ENCODE measurements at regions not wholly inside any gene's neighbourhood (a gene's known extent, or its start where the extent isn't known, plus 50 kb on each side); places are given as distances from the start of the nearest gene placed in this dataset.

DNA sequence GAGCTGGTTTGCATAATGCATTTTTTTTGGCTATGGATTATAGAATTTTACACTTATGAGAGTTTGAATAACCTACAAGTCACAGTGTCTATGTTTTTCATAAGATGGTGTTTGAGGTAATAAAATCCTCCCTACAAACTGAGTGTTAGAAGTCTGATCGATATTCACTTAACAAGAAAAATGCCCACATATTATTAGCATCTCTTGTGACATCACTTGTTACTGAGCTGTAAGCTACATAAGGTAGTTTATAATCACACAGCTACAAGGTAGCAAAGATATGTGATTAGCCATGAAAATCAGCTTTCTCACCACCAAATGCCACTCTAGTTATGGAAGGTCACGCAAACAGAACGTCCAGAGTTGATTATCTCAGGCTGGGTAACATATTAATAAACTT, 669.6 kb downstream of the PCDH18 start:
- no peak for TF ChIP-seq EZH2 (IDR thresholded peaks at IDR 0.05; ENCODE audit: borderline replicate concordance, low read length)
- Histone ChIP-seq H3K9me3 (ENCODE audit: low read length) (no peaks in the 10 kb centered on the region), H3K4me1 (ENCODE audit: insufficient read depth, low read length, severe bottlenecking) (no peaks in the 10 kb centered on the region), H4K20me1 (ENCODE audit: insufficient read depth, low read length) (no peaks in the 10 kb centered on the region), H3K36me3 (ENCODE audit: insufficient read depth, low read length) (no peaks in the 10 kb centered on the region), H3K9ac (ENCODE audit: low read length) (no peak overlapping the region), H3K27ac (ENCODE audit: low read depth, low read length, poor library complexity, severe bottlenecking) (no peak overlapping the region), H3K27me3 (ENCODE audit: insufficient read depth, low read length) (no peaks in the 10 kb centered on the region), H3K79me2 (ENCODE audit: insufficient read depth, low read length) (no peaks in the 10 kb centered on the region), H3F3A (ENCODE audit: insufficient read depth, low read length) (no peaks in the 10 kb centered on the region), H3K4me2 (ENCODE audit: low read length) (no peak overlapping the region), H3K9me2 (ENCODE audit: low read depth, low read length) (no peaks in the 10 kb centered on the region), H2AFZ (ENCODE audit: low read length) (no peak overlapping the region), H3K4me3 (ENCODE audit: low read depth, low read length, poor library complexity, severe bottlenecking) (no peak overlapping the region)

DNA sequence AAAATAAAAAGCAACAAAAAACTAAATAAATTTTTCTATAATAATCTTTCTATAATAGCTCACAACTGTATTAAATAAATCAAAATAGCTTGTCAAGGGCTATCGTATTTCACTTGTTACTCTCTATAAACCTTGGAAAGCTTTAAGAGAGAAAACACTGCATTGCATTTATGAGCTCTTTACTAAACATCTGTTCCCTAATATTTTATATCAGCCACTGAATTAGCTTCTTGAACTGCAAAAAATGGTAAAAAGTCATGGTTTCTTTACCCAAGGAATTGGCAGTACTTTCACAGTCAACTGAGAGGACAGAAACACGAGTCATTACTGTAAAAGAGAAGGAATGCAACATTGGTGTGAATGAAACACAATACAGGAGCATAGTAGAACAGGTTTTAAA, 671.2 kb downstream of the PCDH18 start:
- Histone ChIP-seq H3K4me1 (ENCODE audit: insufficient read depth, low read length, severe bottlenecking) (no peaks in the 10 kb centered on the region), H3F3A (ENCODE audit: insufficient read depth, low read length) (no peaks in the 10 kb centered on the region), H3K79me2 (ENCODE audit: insufficient read depth, low read length) (no peaks in the 10 kb centered on the region), H3K4me3 (ENCODE audit: low read depth, low read length, poor library complexity, severe bottlenecking) (no peak overlapping the region), H4K20me1 (ENCODE audit: insufficient read depth, low read length) (no peaks in the 10 kb centered on the region), H3K9me2 (ENCODE audit: low read depth, low read length) (no peaks in the 10 kb centered on the region), H3K36me3 (ENCODE audit: insufficient read depth, low read length) (no peaks in the 10 kb centered on the region), H2AFZ (ENCODE audit: low read length) (no peak overlapping the region), H3K9me3 (ENCODE audit: low read length) (no peaks in the 10 kb centered on the region), H3K27ac (ENCODE audit: low read depth, low read length, poor library complexity, severe bottlenecking) (no peak overlapping the region), H3K27me3 (ENCODE audit: insufficient read depth, low read length) (no peaks in the 10 kb centered on the region), H3K4me2 (ENCODE audit: low read length) (no peak overlapping the region), H3K9ac (ENCODE audit: low read length) (no peak overlapping the region)
- TF ChIP-seq EZH2 (IDR thresholded peaks at IDR 0.05; ENCODE audit: borderline replicate concordance, low read length) (no peak), CTCF (IDR thresholded peaks at IDR 0.05; ENCODE audit: low read length) (no peak)

DNA sequence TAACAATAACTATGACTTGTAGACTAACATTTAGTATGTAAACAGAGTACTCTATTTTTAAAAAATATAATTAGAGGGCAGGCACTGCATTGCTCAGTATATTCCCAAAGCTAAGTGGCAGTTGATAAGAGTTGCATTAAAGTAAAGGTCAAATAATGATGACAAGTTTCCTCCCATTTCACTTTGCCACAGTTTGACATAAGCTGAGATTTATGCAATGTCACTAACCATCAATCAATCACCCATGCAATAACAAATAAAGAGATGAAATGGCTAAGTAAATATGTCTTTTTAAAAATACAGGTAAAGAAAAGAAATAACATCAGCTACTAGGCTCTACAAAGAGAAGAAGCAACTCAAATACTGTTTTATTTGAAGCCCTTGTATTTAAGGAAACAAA, 673.4 kb downstream of the PCDH18 start:
- no peak overlapping the region for H3K9ac ChIP-seq (ENCODE audit: low read length)
- no peak for TF ChIP-seq CTCF (IDR thresholded peaks at IDR 0.05; ENCODE audit: low read length)
- TF ChIP-seq EZH2 (IDR thresholded peaks at IDR 0.05; ENCODE audit: borderline replicate concordance, low read length) = no peak
- H3K36me3 ChIP-seq (ENCODE audit: insufficient read depth, low read length) = no peaks in the 10 kb centered on the region
- H3K27me3 ChIP-seq (ENCODE audit: insufficient read depth, low read length) = no peaks in the 10 kb centered on the region
- no peak overlapping the region for H3K4me3 ChIP-seq (ENCODE audit: low read depth, low read length, poor library complexity, severe bottlenecking)
- no peak overlapping the region for H2AFZ ChIP-seq (ENCODE audit: low read length)
- no peaks in the 10 kb centered on the region for H3F3A ChIP-seq (ENCODE audit: insufficient read depth, low read length)
- H3K4me1 ChIP-seq (ENCODE audit: insufficient read depth, low read length, severe bottlenecking) = no peaks in the 10 kb centered on the region
- no peak overlapping the region for H3K4me2 ChIP-seq (ENCODE audit: low read length)
- H3K9me2 ChIP-seq (ENCODE audit: low read depth, low read length) = no peaks in the 10 kb centered on the region
- no peaks in the 10 kb centered on the region for H3K9me3 ChIP-seq (ENCODE audit: low read length)
- no peaks in the 10 kb centered on the region for H3K79me2 ChIP-seq (ENCODE audit: insufficient read depth, low read length)
- H3K27ac ChIP-seq (ENCODE audit: low read depth, low read length, poor library complexity, severe bottlenecking) = no peak overlapping the region
- no peaks in the 10 kb centered on the region for H4K20me1 ChIP-seq (ENCODE audit: insufficient read depth, low read length)

- no peaks in the 10 kb centered on the region for H3F3A ChIP-seq (ENCODE audit: insufficient read depth, low read length)
- H3K4me3 ChIP-seq (ENCODE audit: low read depth, low read length, poor library complexity, severe bottlenecking) = no peak overlapping the region
- no peak overlapping the region for H3K4me2 ChIP-seq (ENCODE audit: low read length)
- H3K27me3 ChIP-seq (ENCODE audit: insufficient read depth, low read length) = no peaks in the 10 kb centered on the region
- no peaks in the 10 kb centered on the region for H3K4me1 ChIP-seq (ENCODE audit: insufficient read depth, low read length, severe bottlenecking)
- no peaks in the 10 kb centered on the region for H3K9me3 ChIP-seq (ENCODE audit: low read length)
- H2AFZ ChIP-seq (ENCODE audit: low read length) = no peak overlapping the region
- no peaks in the 10 kb centered on the region for H4K20me1 ChIP-seq (ENCODE audit: insufficient read depth, low read length)
- no peaks in the 10 kb centered on the region for H3K36me3 ChIP-seq (ENCODE audit: insufficient read depth, low read length)
- no peaks in the 10 kb centered on the region for H3K9me2 ChIP-seq (ENCODE audit: low read depth, low read length)
- TF ChIP-seq EZH2 (IDR thresholded peaks at IDR 0.05; ENCODE audit: borderline replicate concordance, low read length) = no peak
- no peak for TF ChIP-seq CTCF (IDR thresholded peaks at IDR 0.05; ENCODE audit: low read length)
- no peak overlapping the region for H3K27ac ChIP-seq (ENCODE audit: low read depth, low read length, poor library complexity, severe bottlenecking)
- H3K79me2 ChIP-seq (ENCODE audit: insufficient read depth, low read length) = no peaks in the 10 kb centered on the region
- H3K9ac ChIP-seq (ENCODE audit: low read length) = no peak overlapping the region
These were observed 676.4 kb downstream of the PCDH18 start for GRCh38 chr4:136855886-136856285.

All from OCI-LY1 (cell line).